Loucy (cell line): ENCODE measurements at regions not wholly inside any gene's neighbourhood (a gene's known extent, or its start where the extent isn't known, plus 50 kb on each side); places are given as distances from the start of the nearest gene placed in this dataset.

Experiments used
- EZH2phosphoT487 ChIP-seq: fragments of 200-600 bp; IDR thresholded peaks from 2 replicates; pipeline ENCODE4 v1.6.1; 2018; ENCODE audit warnings: antibody characterized with exemption, mild to moderate bottlenecking, moderate library complexity, borderline replicate concordance
- TF ChIP-seq, protein P1 (sequence below): fragments of 200-600 bp; sonication (generic); conservative IDR thresholded peaks from 2 replicates; pipeline ENCODE4 v1.5.1; 2014; ENCODE audit warnings: mild to moderate bottlenecking, antibody characterized with exemption, low read length

GRCh38 chr9:16333691-16334090 is 536.8 kb downstream of the BNC2 start:
- TF ChIP-seq, protein P1, sequence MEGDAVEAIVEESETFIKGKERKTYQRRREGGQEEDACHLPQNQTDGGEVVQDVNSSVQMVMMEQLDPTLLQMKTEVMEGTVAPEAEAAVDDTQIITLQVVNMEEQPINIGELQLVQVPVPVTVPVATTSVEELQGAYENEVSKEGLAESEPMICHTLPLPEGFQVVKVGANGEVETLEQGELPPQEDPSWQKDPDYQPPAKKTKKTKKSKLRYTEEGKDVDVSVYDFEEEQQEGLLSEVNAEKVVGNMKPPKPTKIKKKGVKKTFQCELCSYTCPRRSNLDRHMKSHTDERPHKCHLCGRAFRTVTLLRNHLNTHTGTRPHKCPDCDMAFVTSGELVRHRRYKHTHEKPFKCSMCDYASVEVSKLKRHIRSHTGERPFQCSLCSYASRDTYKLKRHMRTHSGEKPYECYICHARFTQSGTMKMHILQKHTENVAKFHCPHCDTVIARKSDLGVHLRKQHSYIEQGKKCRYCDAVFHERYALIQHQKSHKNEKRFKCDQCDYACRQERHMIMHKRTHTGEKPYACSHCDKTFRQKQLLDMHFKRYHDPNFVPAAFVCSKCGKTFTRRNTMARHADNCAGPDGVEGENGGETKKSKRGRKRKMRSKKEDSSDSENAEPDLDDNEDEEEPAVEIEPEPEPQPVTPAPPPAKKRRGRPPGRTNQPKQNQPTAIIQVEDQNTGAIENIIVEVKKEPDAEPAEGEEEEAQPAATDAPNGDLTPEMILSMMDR = no peak
- no peak for TF ChIP-seq EZH2phosphoT487
